ENCODE measurements at regions not wholly inside any gene's neighbourhood (a gene's known extent, or its start where the extent isn't known, plus 50 kb on each side); places are given as distances from the start of the nearest gene placed in this dataset.

DNA sequence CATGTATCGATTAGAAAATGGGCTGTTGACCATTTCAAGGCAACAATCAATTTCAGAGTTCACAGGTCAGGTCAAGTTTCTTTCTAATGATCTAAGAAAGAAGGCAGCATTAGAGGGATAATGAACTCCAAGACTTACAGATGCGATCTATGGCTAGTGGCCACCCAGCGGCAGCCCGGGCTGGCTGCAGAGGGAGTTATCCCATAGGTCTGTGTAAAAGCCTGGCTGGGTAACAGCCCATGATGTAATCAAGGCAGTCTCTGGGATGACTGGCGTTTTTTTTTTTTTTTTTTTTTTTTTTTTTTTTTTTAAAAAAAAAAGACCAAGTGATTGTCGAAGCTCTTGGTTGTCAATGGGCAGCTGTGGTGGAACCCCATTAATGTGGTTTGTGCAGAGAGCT lies 171.1 kb upstream of the SKOR2 start:
- no TSS peak for BruUV-seq (replicated peaks)
- intact Hi-C loops (cut with micrococcal nuclease; ENCODE audit: unreplicated experiment) = no loop called here
- peaks cover 63% of the 10 kb centered on the region for H3K27me3 Mint-ChIP-seq (ENCODE audit: unreplicated experiment)
- CTCF ChIA-PET = no interaction called here
- TF ChIP-seq, protein P1, sequence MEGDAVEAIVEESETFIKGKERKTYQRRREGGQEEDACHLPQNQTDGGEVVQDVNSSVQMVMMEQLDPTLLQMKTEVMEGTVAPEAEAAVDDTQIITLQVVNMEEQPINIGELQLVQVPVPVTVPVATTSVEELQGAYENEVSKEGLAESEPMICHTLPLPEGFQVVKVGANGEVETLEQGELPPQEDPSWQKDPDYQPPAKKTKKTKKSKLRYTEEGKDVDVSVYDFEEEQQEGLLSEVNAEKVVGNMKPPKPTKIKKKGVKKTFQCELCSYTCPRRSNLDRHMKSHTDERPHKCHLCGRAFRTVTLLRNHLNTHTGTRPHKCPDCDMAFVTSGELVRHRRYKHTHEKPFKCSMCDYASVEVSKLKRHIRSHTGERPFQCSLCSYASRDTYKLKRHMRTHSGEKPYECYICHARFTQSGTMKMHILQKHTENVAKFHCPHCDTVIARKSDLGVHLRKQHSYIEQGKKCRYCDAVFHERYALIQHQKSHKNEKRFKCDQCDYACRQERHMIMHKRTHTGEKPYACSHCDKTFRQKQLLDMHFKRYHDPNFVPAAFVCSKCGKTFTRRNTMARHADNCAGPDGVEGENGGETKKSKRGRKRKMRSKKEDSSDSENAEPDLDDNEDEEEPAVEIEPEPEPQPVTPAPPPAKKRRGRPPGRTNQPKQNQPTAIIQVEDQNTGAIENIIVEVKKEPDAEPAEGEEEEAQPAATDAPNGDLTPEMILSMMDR (IDR thresholded peaks at IDR 0.05; ENCODE audit: unreplicated experiment) = no peak
- H3K4me1 Mint-ChIP-seq (ENCODE audit: low read depth, unreplicated experiment) = no peaks in the 10 kb centered on the region
- no peak overlapping the region for H3K4me3 Mint-ChIP-seq (ENCODE audit: low read depth, unreplicated experiment)
- H3K36me3 Mint-ChIP-seq (ENCODE audit: insufficient read depth, unreplicated experiment) = peaks cover 5% of the 10 kb centered on the region
- H3K9me3 Mint-ChIP-seq (ENCODE audit: low read depth, unreplicated experiment) = no peaks in the 10 kb centered on the region
- H3K27ac Mint-ChIP-seq (ENCODE audit: unreplicated experiment) = no peak overlapping the region
- DNase-seq = no peak

DNA sequence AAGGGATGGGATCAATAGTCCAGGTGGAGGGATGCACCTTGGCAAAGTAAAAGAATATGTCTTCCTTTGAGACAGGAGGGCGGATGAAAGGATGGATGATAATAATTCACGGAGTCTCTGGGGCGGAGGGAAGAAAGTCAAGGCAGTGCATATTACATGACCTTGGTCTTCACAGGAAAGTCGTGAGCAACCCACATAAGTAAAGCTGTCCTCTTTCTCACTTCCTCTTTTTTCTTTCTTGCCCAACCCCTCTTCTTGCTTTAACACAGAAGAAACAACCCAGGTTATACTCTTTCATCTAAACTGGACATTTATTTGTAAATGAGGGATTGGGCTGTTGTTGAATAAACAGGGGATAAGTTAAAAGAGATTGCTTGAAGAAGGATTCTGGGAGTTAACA lies 168.7 kb upstream of the SKOR2 start:
- CTCF ChIA-PET = no interaction called here
- no peak for DNase-seq
- H3K27me3 Mint-ChIP-seq (ENCODE audit: unreplicated experiment) = peaks cover 84% of the 10 kb centered on the region

DNA sequence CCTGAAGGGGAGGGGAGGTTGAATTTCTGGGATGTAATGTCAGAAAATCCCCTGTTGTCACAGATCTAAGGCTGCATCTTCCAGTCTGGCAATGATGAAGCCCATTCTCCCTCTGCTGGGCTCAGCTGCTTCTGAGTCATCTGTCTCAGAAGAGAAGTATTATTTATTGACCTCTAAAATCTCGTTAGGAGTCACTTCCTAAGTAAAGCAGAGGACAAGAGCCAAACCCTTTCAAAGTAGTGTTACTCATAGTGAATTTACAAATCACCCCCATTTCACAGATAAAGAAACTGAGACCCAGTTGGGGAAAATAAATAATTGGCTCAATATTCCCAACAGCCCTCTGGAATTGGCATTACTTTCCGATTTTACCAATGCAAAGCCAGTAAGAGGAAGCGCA lies 167.3 kb upstream of the SKOR2 start:
- intact Hi-C loops (cut with micrococcal nuclease; ENCODE audit: unreplicated experiment) = no loop called here
- peaks cover 5% of the 10 kb centered on the region for H3K36me3 Mint-ChIP-seq (ENCODE audit: insufficient read depth, unreplicated experiment)
- TF ChIP-seq, protein P1 (IDR thresholded peaks at IDR 0.05; ENCODE audit: unreplicated experiment) = no peak
- no peak overlapping the region for H3K27ac Mint-ChIP-seq (ENCODE audit: unreplicated experiment)
- no peaks in the 10 kb centered on the region for H3K9me3 Mint-ChIP-seq (ENCODE audit: low read depth, unreplicated experiment)
- H3K4me3 Mint-ChIP-seq (ENCODE audit: low read depth, unreplicated experiment) = no peak overlapping the region
- BruUV-seq (replicated peaks) = no TSS peak
- H3K4me1 Mint-ChIP-seq (ENCODE audit: low read depth, unreplicated experiment) = no peaks in the 10 kb centered on the region
- peaks cover 85% of the 10 kb centered on the region for H3K27me3 Mint-ChIP-seq (ENCODE audit: unreplicated experiment)
- CTCF ChIA-PET = interaction anchor here (0.6 kb wide), 1 partner anchor 19 kb away, joined by 4 read pairs; no protein-coding TSS in a partner anchor
- DNase-seq = no peak

More for the DNA sequence above, 168.7 kb upstream of the SKOR2 start:
- H3K36me3 Mint-ChIP-seq (ENCODE audit: insufficient read depth, unreplicated experiment) = peaks cover 5% of the 10 kb centered on the region
- no peak overlapping the region for H3K27ac Mint-ChIP-seq (ENCODE audit: unreplicated experiment)
- TF ChIP-seq, protein P1 (IDR thresholded peaks at IDR 0.05; ENCODE audit: unreplicated experiment) = no peak
- no peaks in the 10 kb centered on the region for H3K9me3 Mint-ChIP-seq (ENCODE audit: low read depth, unreplicated experiment)
- intact Hi-C loops (cut with micrococcal nuclease; ENCODE audit: unreplicated experiment) = no loop called here
- no peaks in the 10 kb centered on the region for H3K4me1 Mint-ChIP-seq (ENCODE audit: low read depth, unreplicated experiment)
- no peak overlapping the region for H3K4me3 Mint-ChIP-seq (ENCODE audit: low read depth, unreplicated experiment)
- no TSS peak for BruUV-seq (replicated peaks)

DNA sequence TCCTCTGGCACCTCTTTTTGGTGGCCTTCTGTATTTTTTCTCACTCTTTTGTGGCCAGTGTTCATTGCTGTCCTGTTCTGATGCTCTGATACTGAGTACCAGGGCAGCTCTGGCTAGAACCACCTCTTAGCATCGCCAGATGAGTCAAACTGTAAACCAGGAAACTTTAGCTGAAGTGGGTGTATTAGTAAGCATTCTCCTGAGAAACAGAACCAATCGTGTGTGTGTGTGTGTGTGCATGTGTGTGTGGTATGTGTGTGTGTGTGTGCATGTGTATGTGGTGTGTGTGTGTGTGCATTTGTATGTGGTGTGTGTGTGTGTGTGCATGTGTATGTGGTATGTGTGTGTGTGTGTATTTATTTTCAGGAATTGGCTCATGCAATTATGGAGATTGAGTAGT lies 166.3 kb upstream of the SKOR2 start:
- BruUV-seq (replicated peaks) = no TSS peak
- CTCF ChIA-PET = no interaction called here
- TF ChIP-seq, protein P1 (IDR thresholded peaks at IDR 0.05; ENCODE audit: unreplicated experiment) = no peak
- H3K36me3 Mint-ChIP-seq (ENCODE audit: insufficient read depth, unreplicated experiment) = peaks cover 5% of the 10 kb centered on the region
- intact Hi-C loops (cut with micrococcal nuclease; ENCODE audit: unreplicated experiment) = no loop called here
- H3K9me3 Mint-ChIP-seq (ENCODE audit: low read depth, unreplicated experiment) = no peaks in the 10 kb centered on the region
- H3K4me1 Mint-ChIP-seq (ENCODE audit: low read depth, unreplicated experiment) = no peaks in the 10 kb centered on the region
- H3K27ac Mint-ChIP-seq (ENCODE audit: unreplicated experiment) = no peak overlapping the region
- DNase-seq = no peak
- peaks cover 87% of the 10 kb centered on the region for H3K27me3 Mint-ChIP-seq (ENCODE audit: unreplicated experiment)
- H3K4me3 Mint-ChIP-seq (ENCODE audit: low read depth, unreplicated experiment) = no peak overlapping the region

Measured in Calu3 (cell line).